H9 (cell line): ENCODE measurements at regions not wholly inside any gene's neighbourhood (a gene's known extent, or its start where the extent isn't known, plus 50 kb on each side); places are given as distances from the start of the nearest gene placed in this dataset.

ENCODE experiments used
- DNase-seq: peaks from one replicate; pipeline ENCODE4 v3.0.0-alpha.2; 2017
- H2AFZ ChIP-seq: one replicate; pipeline ENCODE4 v1.6.1; 2013; ENCODE audit warnings: mild to moderate bottlenecking, low read length, control low read depth, moderate library complexity
- H2AK5ac ChIP-seq: 2 replicates; pipeline ENCODE4 v1.6.1; 2013; ENCODE audit warnings: low read length, control low read depth, mixed read lengths; ENCODE audit not compliant: insufficient read length
- H2BK120ac ChIP-seq: one replicate; pipeline ENCODE4 v1.6.1; 2013; ENCODE audit warnings: low read depth, mild to moderate bottlenecking, low read length, control low read depth, inconsistent platforms; ENCODE audit not compliant: poor library complexity, severe bottlenecking
- H2BK12ac ChIP-seq: 2 replicates; pipeline ENCODE4 v1.6.1; 2013; ENCODE audit warnings: low read length, control low read depth, mixed read lengths, low read depth; ENCODE audit not compliant: insufficient read length
- H2BK15ac ChIP-seq: 2 replicates; pipeline ENCODE4 v1.6.1; 2013; ENCODE audit warnings: low read depth, low read length, control low read depth
- H2BK20ac ChIP-seq: one replicate; pipeline ENCODE4 v1.6.1; 2013; ENCODE audit warnings: low read depth, mild to moderate bottlenecking, low read length, control low read depth, inconsistent platforms; ENCODE audit not compliant: poor library complexity, severe bottlenecking
- H2BK5ac ChIP-seq: 2 replicates; pipeline ENCODE4 v1.6.1; 2013; ENCODE audit warnings: low read length, control low read depth, mixed read lengths; ENCODE audit not compliant: insufficient read length
- H3K14ac ChIP-seq: 2 replicates; pipeline ENCODE4 v1.6.1; 2013; ENCODE audit warnings: low read length, control low read depth; ENCODE audit not compliant: insufficient read depth
- H3K18ac ChIP-seq: 2 replicates; pipeline ENCODE4 v1.6.1; 2013; ENCODE audit warnings: low read depth, mild to moderate bottlenecking, mixed read lengths, low read length, control low read depth; ENCODE audit not compliant: insufficient read length
- H3K23ac ChIP-seq: 2 replicates; pipeline ENCODE4 v1.6.1; 2013; ENCODE audit warnings: low read length, control low read depth, mixed read lengths, low read depth; ENCODE audit not compliant: insufficient read length
- H3K23me2 ChIP-seq: 2 replicates; pipeline ENCODE4 v1.6.1; 2013; ENCODE audit warnings: low read depth, mild to moderate bottlenecking, mixed read lengths, low read length, control low read depth; ENCODE audit not compliant: insufficient read length, poor library complexity, severe bottlenecking
- H3K27ac ChIP-seq: 2 replicates; pipeline ENCODE4 v1.5.1; 2013; ENCODE audit warnings: low read length, control low read depth, mixed read lengths, low read depth; ENCODE audit not compliant: insufficient read length
- H3K27me3 ChIP-seq: 2 replicates; pipeline ENCODE4 v1.6.1; 2013; ENCODE audit warnings: low read length, control low read depth, inconsistent platforms; ENCODE audit not compliant: insufficient read depth
- H3K4ac ChIP-seq: 2 replicates; pipeline ENCODE4 v1.6.1; 2013; ENCODE audit warnings: low read depth, mild to moderate bottlenecking, control low read depth, inconsistent platforms, low read length, moderate library complexity
- H3K4me1 ChIP-seq: 2 replicates; pipeline ENCODE4 v1.6.1; 2013; ENCODE audit warnings: low read length, control low read depth, inconsistent platforms; ENCODE audit not compliant: insufficient read depth
- H3K4me2 ChIP-seq: 2 replicates; pipeline ENCODE4 v1.6.1; 2013; ENCODE audit warnings: low read length, control low read depth, mixed read lengths; ENCODE audit not compliant: insufficient read length, insufficient read depth
- H3K56ac ChIP-seq: 2 replicates; pipeline ENCODE4 v1.6.1; 2013; ENCODE audit warnings: low read depth, mild to moderate bottlenecking, mixed read lengths, low read length, control low read depth; ENCODE audit not compliant: insufficient read length
- H3K79me1 ChIP-seq: 2 replicates; pipeline ENCODE4 v1.6.1; 2013; ENCODE audit warnings: low read depth, mild to moderate bottlenecking, moderate library complexity, low read length, control low read depth, inconsistent platforms; ENCODE audit not compliant: insufficient read depth, poor library complexity, severe bottlenecking
- H3K79me2 ChIP-seq: 2 replicates; pipeline ENCODE4 v1.6.1; 2013; ENCODE audit warnings: low read length, control low read depth, inconsistent platforms; ENCODE audit not compliant: insufficient read depth
- H3K9ac ChIP-seq: 2 replicates; pipeline ENCODE4 v1.6.1; 2013; ENCODE audit warnings: low read length, control low read depth, mixed read lengths; ENCODE audit not compliant: insufficient read length; ENCODE audit errors: extremely low read depth
- H3K9me3 ChIP-seq: one replicate; pipeline ENCODE4 v1.6.1; 2013; ENCODE audit warnings: low read depth, low read length, inconsistent platforms; ENCODE audit not compliant: control insufficient read depth
- H3T11ph ChIP-seq: one replicate; pipeline ENCODE4 v1.6.1; 2013; ENCODE audit warnings: mild to moderate bottlenecking, low read length, control low read depth, inconsistent platforms
- H4K20me1 ChIP-seq: one replicate; pipeline ENCODE4 v1.6.1; 2013; ENCODE audit not compliant: control insufficient read depth, insufficient read length, insufficient read depth
- H4K5ac ChIP-seq: 2 replicates; pipeline ENCODE4 v1.6.1; 2013; ENCODE audit warnings: low read depth, mild to moderate bottlenecking, mixed read lengths, low read length, control low read depth; ENCODE audit not compliant: insufficient read length
- H4K8ac ChIP-seq: replicated peaks from 2 replicates; pipeline ENCODE4 v1.6.1; 2013; ENCODE audit warnings: low read length, control low read depth, mixed read lengths, low read depth; ENCODE audit not compliant: insufficient read length
- H4K91ac ChIP-seq: 2 replicates; pipeline ENCODE4 v1.6.1; 2013; ENCODE audit warnings: low read depth, mild to moderate bottlenecking, moderate library complexity, mixed read lengths, low read length, control low read depth; ENCODE audit not compliant: insufficient read length
- H3K27ac Mint-ChIP-seq, 3 experiments: 2 replicates in 2 of 3; 3 replicates in 1 of 3; pipeline ENCODE4 v1.8.0; 2020 to 2021; ENCODE audit warnings: mixed read lengths in 3 of 3, mild to moderate bottlenecking in 1 of 3, moderate library complexity in 1 of 3
- H3K27me3 Mint-ChIP-seq: 2 replicates; pipeline ENCODE4 v1.8.0; 2021; ENCODE audit warnings: low read depth, mild to moderate bottlenecking, moderate library complexity, mixed read lengths
- H3K36me3 Mint-ChIP-seq, 3 experiments: 2 replicates in 2 of 3; 3 replicates in 1 of 3; pipeline ENCODE4 v1.8.0; 2020 to 2021; ENCODE audit warnings: low read depth in 3 of 3, mixed read lengths in 3 of 3; ENCODE audit not compliant: insufficient read depth in 1 of 3
- H3K4me1 Mint-ChIP-seq, 2 experiments: 2 replicates each; pipeline ENCODE4 v1.8.0; 2020; ENCODE audit warnings: mixed read lengths in 2 of 2
- H3K4me3 Mint-ChIP-seq, 2 experiments: 2 replicates in 1 of 2; 3 replicates in 1 of 2; pipeline ENCODE4 v1.8.0; 2020 to 2021; ENCODE audit warnings: mild to moderate bottlenecking in 2 of 2, mixed read lengths in 2 of 2, moderate library complexity in 1 of 2
- H3K9me3 Mint-ChIP-seq, 2 experiments: 2 replicates in 1 of 2; 3 replicates in 1 of 2; pipeline ENCODE4 v1.8.0; 2020; ENCODE audit warnings: mild to moderate bottlenecking in 2 of 2, mixed read lengths in 2 of 2, moderate library complexity in 1 of 2
- WGBS: extraction: QIAGEN DNeasy Blood & Tissue Kit; methylation state at CpG from one replicate; pipeline ENCODE4 v1.1.7; 2013; ENCODE audit warnings: missing lambda C conversion rate, low lambda C conversion rate, mixed read lengths; ENCODE audit not compliant: insufficient read length; ENCODE audit errors: extremely low coverage; 5-methylcytosine and 5-hydroxymethylcytosine counted together
- TF ChIP-seq, protein P1 (sequence below): fragments of 200-600 bp; sonication (generic); conservative IDR thresholded peaks from 3 replicates; pipeline ENCODE4 v1.8.0; 2021; ENCODE audit warnings: antibody characterized with exemption, mild to moderate bottlenecking

GRCh38 chr14:26835979-26836570 lies 238.2 kb upstream of the NOVA1 start:
- H3K18ac ChIP-seq = no peak overlapping the region
- no peaks in the 10 kb centered on the region for H3K36me3 Mint-ChIP-seq
- H3K14ac ChIP-seq = no peak overlapping the region
- H2BK20ac ChIP-seq = no peak overlapping the region
- H2BK120ac ChIP-seq = no peak overlapping the region
- H4K91ac ChIP-seq = no peak overlapping the region
- no peaks in the 10 kb centered on the region for H3K79me1 ChIP-seq
- H3K56ac ChIP-seq = no peak overlapping the region
- H2BK15ac ChIP-seq = no peak overlapping the region
- no peak overlapping the region for H3K9ac ChIP-seq
- no peak overlapping the region for H2BK12ac ChIP-seq
- H2AK5ac ChIP-seq = no peak overlapping the region
- no peak overlapping the region for H3K23ac ChIP-seq
- H3K23me2 ChIP-seq = no peaks in the 10 kb centered on the region
- H3T11ph ChIP-seq = no peak overlapping the region
- H3K27ac Mint-ChIP-seq = no peak overlapping the region
- no peak overlapping the region for H4K5ac ChIP-seq
- H3K27ac ChIP-seq = no peak overlapping the region
- TF ChIP-seq, protein P1, sequence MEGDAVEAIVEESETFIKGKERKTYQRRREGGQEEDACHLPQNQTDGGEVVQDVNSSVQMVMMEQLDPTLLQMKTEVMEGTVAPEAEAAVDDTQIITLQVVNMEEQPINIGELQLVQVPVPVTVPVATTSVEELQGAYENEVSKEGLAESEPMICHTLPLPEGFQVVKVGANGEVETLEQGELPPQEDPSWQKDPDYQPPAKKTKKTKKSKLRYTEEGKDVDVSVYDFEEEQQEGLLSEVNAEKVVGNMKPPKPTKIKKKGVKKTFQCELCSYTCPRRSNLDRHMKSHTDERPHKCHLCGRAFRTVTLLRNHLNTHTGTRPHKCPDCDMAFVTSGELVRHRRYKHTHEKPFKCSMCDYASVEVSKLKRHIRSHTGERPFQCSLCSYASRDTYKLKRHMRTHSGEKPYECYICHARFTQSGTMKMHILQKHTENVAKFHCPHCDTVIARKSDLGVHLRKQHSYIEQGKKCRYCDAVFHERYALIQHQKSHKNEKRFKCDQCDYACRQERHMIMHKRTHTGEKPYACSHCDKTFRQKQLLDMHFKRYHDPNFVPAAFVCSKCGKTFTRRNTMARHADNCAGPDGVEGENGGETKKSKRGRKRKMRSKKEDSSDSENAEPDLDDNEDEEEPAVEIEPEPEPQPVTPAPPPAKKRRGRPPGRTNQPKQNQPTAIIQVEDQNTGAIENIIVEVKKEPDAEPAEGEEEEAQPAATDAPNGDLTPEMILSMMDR = no peak
- H3K4me3 Mint-ChIP-seq = no peak overlapping the region
- no peaks in the 10 kb centered on the region for H3K4me1 ChIP-seq
- H2AFZ ChIP-seq = no peak overlapping the region
- H3K4me1 Mint-ChIP-seq = no peaks in the 10 kb centered on the region
- no peaks in the 10 kb centered on the region for H3K9me3 ChIP-seq
- no peaks in the 10 kb centered on the region for H3K27me3 ChIP-seq
- no peaks in the 10 kb centered on the region for H3K79me2 ChIP-seq
- no peaks in the 10 kb centered on the region for H3K27me3 Mint-ChIP-seq
- no peaks in the 10 kb centered on the region for H3K9me3 Mint-ChIP-seq
- H2BK5ac ChIP-seq = no peak overlapping the region
- H3K4me2 ChIP-seq = no peak overlapping the region
- no peak for DNase-seq
- H3K4ac ChIP-seq = no peak overlapping the region
- H4K20me1 ChIP-seq = no peaks in the 10 kb centered on the region
- H4K8ac ChIP-seq = no peak overlapping the region
- no CpG with 5 or more reads among the region's 4 CpGs for WGBS
